ENCODE measurements at regions not wholly inside any gene's neighbourhood (a gene's known extent, or its start where the extent isn't known, plus 50 kb on each side); places are given as distances from the start of the nearest gene placed in this dataset.

DNA sequence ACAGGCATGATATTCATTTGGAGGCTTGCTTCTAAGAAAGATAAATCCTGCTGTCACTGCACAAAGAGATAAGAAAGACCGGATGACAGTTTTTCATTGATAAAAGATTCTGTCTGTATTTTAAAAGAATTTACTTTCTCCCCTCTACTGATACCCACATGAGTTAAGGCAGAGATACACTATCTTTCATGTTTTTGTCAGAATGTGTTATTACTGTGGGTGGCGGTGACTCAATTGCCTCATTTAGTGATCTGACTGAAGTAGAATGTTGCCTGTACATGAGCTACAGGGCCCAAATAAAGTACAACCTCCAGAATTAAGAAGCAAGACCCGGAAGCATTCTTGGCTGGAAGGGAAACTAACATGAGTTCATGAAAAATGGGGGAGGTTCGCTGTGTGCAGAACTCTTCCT lies 480.0 kb downstream of the SLC4A3 start:
- no peak for TF ChIP-seq NFYB (CRISPR knock-in tag; conservative IDR thresholded peaks at IDR 0.05; ENCODE audit: low read depth)
- TF ChIP-seq, protein P1, sequence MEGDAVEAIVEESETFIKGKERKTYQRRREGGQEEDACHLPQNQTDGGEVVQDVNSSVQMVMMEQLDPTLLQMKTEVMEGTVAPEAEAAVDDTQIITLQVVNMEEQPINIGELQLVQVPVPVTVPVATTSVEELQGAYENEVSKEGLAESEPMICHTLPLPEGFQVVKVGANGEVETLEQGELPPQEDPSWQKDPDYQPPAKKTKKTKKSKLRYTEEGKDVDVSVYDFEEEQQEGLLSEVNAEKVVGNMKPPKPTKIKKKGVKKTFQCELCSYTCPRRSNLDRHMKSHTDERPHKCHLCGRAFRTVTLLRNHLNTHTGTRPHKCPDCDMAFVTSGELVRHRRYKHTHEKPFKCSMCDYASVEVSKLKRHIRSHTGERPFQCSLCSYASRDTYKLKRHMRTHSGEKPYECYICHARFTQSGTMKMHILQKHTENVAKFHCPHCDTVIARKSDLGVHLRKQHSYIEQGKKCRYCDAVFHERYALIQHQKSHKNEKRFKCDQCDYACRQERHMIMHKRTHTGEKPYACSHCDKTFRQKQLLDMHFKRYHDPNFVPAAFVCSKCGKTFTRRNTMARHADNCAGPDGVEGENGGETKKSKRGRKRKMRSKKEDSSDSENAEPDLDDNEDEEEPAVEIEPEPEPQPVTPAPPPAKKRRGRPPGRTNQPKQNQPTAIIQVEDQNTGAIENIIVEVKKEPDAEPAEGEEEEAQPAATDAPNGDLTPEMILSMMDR (IDR thresholded peaks at IDR 0.05), result no peak

All from WTC11 (cell line).